A549 (cell line): ENCODE measurements at regions not wholly inside any gene's neighbourhood (a gene's known extent, or its start where the extent isn't known, plus 50 kb on each side); places are given as distances from the start of the nearest gene placed in this dataset.

Experiments used
- ATAC-seq, 2 experiments: fragments of 200-7000 bp in 1 of 2; fragments of >200 bp in 1 of 2; cut with Nextera tagmentation in 1 of 2; cut with Tn5 transposase in 1 of 2; 3 replicates each; pipeline versions ENCODE4 v1.8.0 to v1.9.1; 2018 to 2020; ENCODE audit warnings: mild to moderate bottlenecking in 1 of 2, moderate library complexity in 1 of 2
- CTCF ChIA-PET: fragments of 300-600 bp; sonication (Branson Sonifier 250); formaldehyde crosslinking; extraction: SDS; loops from one replicate; lab custom pipeline; 2021; ENCODE audit warnings: antibody characterized with exemption, inconsistent platforms; lab: Yijun Ruan, JAX
- POLR2A ChIA-PET: fragments of 350-600 bp; formaldehyde crosslinking; extraction: SDS; loops from one replicate; lab custom pipeline; 2021; ENCODE audit warnings: antibody characterized with exemption, inconsistent platforms; lab: Yijun Ruan, JAX
- DNase-seq, 2 experiments: peaks; one replicate each; pipeline versions ENCODE4 v3.0.0 to v3.0.0-alpha.2; 2011 to 2016; ENCODE audit warnings: low read depth in 1 of 2, low spot score in 1 of 2
- FAIRE-seq: peaks from 2 replicates; lab custom pipeline; 2011; peaks lifted over from hg19 to GRCh38; lab: Jason Lieb, UNC
- H3K27ac ChIP-seq, 2 experiments: fragments of >200 bp; sonication (Bioruptor Twin); formaldehyde crosslinking; 3 replicates each; pipeline ENCODE4 v1.5.1; 2016 to 2017
- H3K4me1 ChIP-seq: fragments of >200 bp; sonication (Bioruptor Twin); formaldehyde crosslinking; 3 replicates; pipeline ENCODE4 v1.6.1; 2016
- H3K4me2 ChIP-seq: fragments of >200 bp; sonication (Bioruptor Twin); formaldehyde crosslinking; 3 replicates; pipeline ENCODE4 v1.6.1; 2016
- H3K4me3 ChIP-seq: fragments of >200 bp; sonication (Bioruptor Twin); formaldehyde crosslinking; 3 replicates; pipeline ENCODE4 v1.5.1; 2016
- H3K9me3 ChIP-seq: fragments of >200 bp; sonication (Bioruptor Twin); formaldehyde crosslinking; 3 replicates; pipeline ENCODE4 v1.6.1; 2016
- CHD4 ChIP-seq: fragments of 200-600 bp; sonication (generic); IDR thresholded peaks from 2 replicates; pipeline ENCODE4 v1.6.1; 2016; ENCODE audit warnings: antibody characterized with exemption, mild to moderate bottlenecking, borderline replicate concordance
- EHMT2 ChIP-seq: fragments of 200-600 bp; sonication (generic); IDR thresholded peaks from 2 replicates; pipeline ENCODE4 v1.6.1; 2016; ENCODE audit warnings: antibody characterized with exemption, low read depth, mild to moderate bottlenecking, moderate library complexity
- ELK1 ChIP-seq: fragments of 150-350 bp; IDR thresholded peaks from 2 replicates; pipeline ENCODE4 v1.6.1; 2014; ENCODE audit warnings: low read depth, mild to moderate bottlenecking, low read length
- ESRRA ChIP-seq: fragments of 150-350 bp; IDR thresholded peaks from 2 replicates; pipeline ENCODE4 v1.6.1; 2014; ENCODE audit warnings: mild to moderate bottlenecking, low read length, borderline replicate concordance
- FOSL2 ChIP-seq, 2 experiments: fragments of 450-650 bp in 1 of 2; fragments of >200 bp in 1 of 2; sonication (Bioruptor Twin) in 1 of 2; formaldehyde crosslinking; IDR thresholded peaks; 2 replicates each; pipeline versions ENCODE4 v1.5.0 to v1.6.1; 2016 to 2020; ENCODE audit warnings: mild to moderate bottlenecking in 1 of 2, moderate library complexity in 1 of 2
- GATA3 ChIP-seq: IDR thresholded peaks from 2 replicates; pipeline ENCODE4 v1.6.1; 2012; ENCODE audit warnings: borderline replicate concordance
- HDAC2 ChIP-seq: fragments of 200-600 bp; sonication (generic); IDR thresholded peaks from 2 replicates; pipeline ENCODE4 v1.6.1; 2016
- HEYL ChIP-seq: fragments of 250-450 bp; sonication (Bioruptor Pico); IDR thresholded peaks from 2 replicates; pipeline ENCODE4 v1.8.0; 2021; ENCODE audit warnings: mild to moderate bottlenecking, moderate library complexity
- HOXA7 ChIP-seq: fragments of 250-450 bp; sonication (Bioruptor Pico); IDR thresholded peaks from 2 replicates; pipeline ENCODE4 v1.5.0; 2020; ENCODE audit warnings: mild to moderate bottlenecking, moderate library complexity
- HOXB5 ChIP-seq: fragments of 250-450 bp; sonication (Bioruptor Pico); IDR thresholded peaks from 2 replicates; pipeline ENCODE4 v1.5.0; 2020; ENCODE audit warnings: mild to moderate bottlenecking, moderate library complexity
- JUN ChIP-seq, 2 experiments: fragments of >200 bp; sonication (Bioruptor Twin); formaldehyde crosslinking; IDR thresholded peaks; 2 replicates in 1 of 2; 3 replicates in 1 of 2; pipeline ENCODE4 v1.6.1; 2016 to 2017
- JUNB ChIP-seq: fragments of >200 bp; sonication (Bioruptor Twin); formaldehyde crosslinking; IDR thresholded peaks from 2 replicates; pipeline ENCODE4 v1.6.1; 2016
- MAX ChIP-seq: IDR thresholded peaks from 2 replicates; pipeline ENCODE4 v1.6.1; 2012
- NFE2L2 ChIP-seq: fragments of 150-350 bp; conservative IDR thresholded peaks from 2 replicates; pipeline ENCODE4 v1.6.1; 2014; ENCODE audit warnings: low read length
- NPAS2 ChIP-seq: fragments of 250-450 bp; sonication (Bioruptor Pico); IDR thresholded peaks from 2 replicates; pipeline ENCODE4 v1.8.0; 2022; ENCODE audit warnings: mild to moderate bottlenecking, moderate library complexity, borderline replicate concordance
- NR3C1 ChIP-seq: fragments of >200 bp; sonication (Bioruptor Twin); formaldehyde crosslinking; IDR thresholded peaks from 3 replicates; pipeline ENCODE4 v1.6.1; 2017
- PHF8 ChIP-seq: fragments of 200-600 bp; sonication (generic); IDR thresholded peaks from 2 replicates; pipeline ENCODE4 v1.6.1; 2016; ENCODE audit warnings: low read depth, mild to moderate bottlenecking, antibody characterized with exemption, moderate library complexity, borderline replicate concordance
- POLR2A ChIP-seq: IDR thresholded peaks from 2 replicates; pipeline ENCODE4 v1.6.1; 2012; ENCODE audit warnings: mild to moderate bottlenecking, low read length
- RARB ChIP-seq: fragments of 250-450 bp; sonication (Bioruptor Pico); IDR thresholded peaks from 2 replicates; pipeline ENCODE4 v1.8.0; 2021; ENCODE audit warnings: mild to moderate bottlenecking, moderate library complexity
- RCOR1 ChIP-seq: fragments of 150-350 bp; IDR thresholded peaks from 2 replicates; pipeline ENCODE4 v1.6.1; 2014; ENCODE audit warnings: antibody characterized with exemption, low read length, low read depth
- REST ChIP-seq: fragments of 200-600 bp; sonication (generic); IDR thresholded peaks from 2 replicates; pipeline ENCODE4 v1.6.1; 2016; ENCODE audit warnings: antibody characterized with exemption, mild to moderate bottlenecking, moderate library complexity
- RFX5 ChIP-seq: fragments of 450-650 bp; IDR thresholded peaks from 2 replicates; pipeline ENCODE4 v1.7.1; 2014; ENCODE audit warnings: antibody characterized with exemption, mild to moderate bottlenecking, moderate library complexity
- SMC3 ChIP-seq: fragments of >200 bp; sonication (Bioruptor Twin); formaldehyde crosslinking; IDR thresholded peaks from 3 replicates; pipeline ENCODE4 v1.6.1; 2018; ENCODE audit warnings: inconsistent platforms
- TFCP2L1 ChIP-seq: fragments of 250-450 bp; sonication (Bioruptor Pico); IDR thresholded peaks from 2 replicates; pipeline ENCODE4 v1.5.0; 2021; ENCODE audit warnings: mild to moderate bottlenecking
- TP53 ChIP-seq: fragments of 250-450 bp; sonication (Bioruptor Pico); IDR thresholded peaks from 2 replicates; pipeline ENCODE4 v1.5.0; 2021; ENCODE audit warnings: mild to moderate bottlenecking, moderate library complexity
- USF2 ChIP-seq: fragments of 450-650 bp; IDR thresholded peaks from 2 replicates; pipeline ENCODE4 v1.6.1; 2014; ENCODE audit warnings: antibody characterized with exemption
- ZFP36 ChIP-seq: fragments of 450-650 bp; IDR thresholded peaks from 2 replicates; pipeline ENCODE4 v1.6.1; 2014; ENCODE audit warnings: borderline replicate concordance; ENCODE audit not compliant: partially characterized antibody
- ZNF302 ChIP-seq: fragments of 250-450 bp; sonication (Bioruptor Pico); IDR thresholded peaks from 2 replicates; pipeline ENCODE4 v1.9.0; 2021; ENCODE audit warnings: inconsistent platforms, mild to moderate bottlenecking, moderate library complexity
- WGBS: methylation state at CpG from one replicate; pipeline ENCODE4 v1.1.6; 2017; ENCODE audit errors: missing lambda C conversion rate; 5-methylcytosine and 5-hydroxymethylcytosine counted together

GRCh38 chr4:43875655-43876054, 573.0 kb downstream of the KCTD8 start:
- FAIRE-seq (no peak), DNase-seq (no peak)
- no peak overlapping the region for H3K4me2 ChIP-seq
- TF ChIP-seq MAX (no peak), ELK1 (no peak), TFCP2L1 (CRISPR knock-in tag) (no peak), FOSL2 (IDR thresholded peaks at IDR 0.05) (no peak), FOSL2 (CRISPR knock-in tag; IDR thresholded peaks at IDR 0.05) (no peak), RCOR1 (no peak), NFE2L2 (no peak), HOXA7 (CRISPR knock-in tag) (no peak), RARB (CRISPR knock-in tag) (no peak), EHMT2 (no peak), JUN (IDR thresholded peaks at IDR 0.05) (no peak), ESRRA (no peak), HEYL (CRISPR knock-in tag) (no peak)
- TF ChIP-seq, all 56 proteins: peak for 0
- 14% methylated on average over 4 of the region's 4 CpGs for WGBS
- Histone ChIP-seq H3K9me3 (no peaks in the 10 kb centered on the region), H3K4me1 (no peaks in the 10 kb centered on the region), H3K27ac (no peak overlapping the region), H3K4me3 (no peak overlapping the region)
- ATAC-seq: no peak
- ChIA-PET CTCF (no interaction called here), POLR2A (no interaction called here)

GRCh38 chr4:43882470-43882869, 566.1 kb downstream of the KCTD8 start:
- FAIRE-seq (no peak), ATAC-seq (no peak), DNase-seq (no peak)
- Histone ChIP-seq H3K4me1 (no peaks in the 10 kb centered on the region), H3K4me3 (no peak overlapping the region), H3K27ac (no peak overlapping the region), H3K4me2 (no peak overlapping the region), H3K9me3 (no peaks in the 10 kb centered on the region)
- CTCF ChIA-PET: no interaction called here
- POLR2A ChIA-PET: no interaction called here
- WGBS: 0% methylated on average over 1 of the region's 1 CpG
- TF ChIP-seq ZFP36 (no peak), RCOR1 (no peak), NPAS2 (CRISPR knock-in tag) (no peak), JUNB (no peak), REST (no peak), ZNF302 (CRISPR knock-in tag) (no peak), NR3C1 (no peak), TFCP2L1 (CRISPR knock-in tag) (no peak), GATA3 (no peak), SMC3 (no peak), CHD4 (no peak), HOXB5 (CRISPR knock-in tag) (no peak), HDAC2 (no peak), TP53 (CRISPR knock-in tag) (no peak), PHF8 (no peak), USF2 (no peak), POLR2A (no peak), RFX5 (no peak)
